H1 (cell line): ENCODE measurements at regions not wholly inside any gene's neighbourhood (a gene's known extent, or its start where the extent isn't known, plus 50 kb on each side); places are given as distances from the start of the nearest gene placed in this dataset.

ENCODE experiments used
- CTCF ChIA-PET: fragments of 300-600 bp; sonication (Branson Sonifier 250); formaldehyde crosslinking; loops from one replicate; lab custom pipeline; 2021; ENCODE audit not compliant: partially characterized antibody; lab: Charles Lee
- POLR2A ChIA-PET: fragments of 300-600 bp; sonication (Branson Sonifier 250); formaldehyde crosslinking; loops from one replicate; lab custom pipeline; 2021; ENCODE audit warnings: inconsistent platforms; ENCODE audit not compliant: partially characterized antibody; lab: Charles Lee
- DNase-seq, 2 experiments: peaks; one replicate each; pipeline versions ENCODE4 v3.0.0 to v3.0.0-alpha.2; 2010 to 2022; ENCODE audit warnings: low spot score in 2 of 2, low read depth in 1 of 2, mixed read lengths in 1 of 2
- FAIRE-seq: peaks from 2 replicates; lab custom pipeline; 2011; peaks lifted over from hg19 to GRCh38; lab: Jason Lieb, UNC
- H2AFZ ChIP-seq: 2 replicates; pipeline ENCODE4 v1.8.1; 2012; ENCODE audit warnings: low read length, inconsistent platforms
- H2AK5ac ChIP-seq: 2 replicates; pipeline ENCODE4 v1.6.1; 2013; ENCODE audit warnings: low read depth, low read length
- H2BK120ac ChIP-seq: replicated peaks from 2 replicates; pipeline ENCODE3; 2013; ENCODE audit warnings: low read depth, low read length, inconsistent platforms
- H2BK12ac ChIP-seq: 2 replicates; pipeline ENCODE4 v1.6.1; 2013; ENCODE audit warnings: low read depth, low read length
- H2BK15ac ChIP-seq: 2 replicates; pipeline ENCODE4 v1.6.1; 2013; ENCODE audit warnings: low read length
- H2BK20ac ChIP-seq: 2 replicates; pipeline ENCODE4 v1.6.1; 2013; ENCODE audit warnings: low read length
- H2BK5ac ChIP-seq: 2 replicates; pipeline ENCODE4 v1.6.1; 2013; ENCODE audit warnings: low read depth, low read length
- H3K14ac ChIP-seq: 2 replicates; pipeline ENCODE4 v1.6.1; 2013; ENCODE audit warnings: inconsistent platforms; ENCODE audit not compliant: insufficient read length
- H3K18ac ChIP-seq: 2 replicates; pipeline ENCODE4 v1.6.1; 2013; ENCODE audit warnings: low read length; ENCODE audit errors: extremely low read depth
- H3K23ac ChIP-seq: 2 replicates; pipeline ENCODE4 v1.6.1; 2013; ENCODE audit warnings: inconsistent platforms; ENCODE audit not compliant: insufficient read length
- H3K23me2 ChIP-seq: 2 replicates; pipeline ENCODE4 v1.6.1; 2013; ENCODE audit warnings: low read depth, low read length
- H3K27ac ChIP-seq: 2 replicates; pipeline ENCODE4 v1.6.1; 2011; ENCODE audit warnings: low read depth, low read length, inconsistent platforms
- H3K27me3 ChIP-seq, 4 experiments: replicated peaks in 1 of 4; 1 replicate in 1 of 4; 2 replicates in 3 of 4; pipeline versions ENCODE4 v1.6.1 to v1.8.1; 2011 to 2013; ENCODE audit warnings: low read length in 3 of 4, mild to moderate bottlenecking in 3 of 4, inconsistent platforms in 2 of 4, mixed read lengths in 2 of 4, moderate library complexity in 1 of 4; ENCODE audit not compliant: control insufficient read depth in 3 of 4, insufficient read depth in 3 of 4; ENCODE audit errors: extremely low read depth in 1 of 4
- H3K36me3 ChIP-seq, 4 experiments: 2 replicates each; pipeline versions ENCODE4 v1.6.1 to v1.8.1; 2011 to 2013; ENCODE audit warnings: mild to moderate bottlenecking in 4 of 4, low read length in 3 of 4, moderate library complexity in 2 of 4, control low read depth in 1 of 4, inconsistent platforms in 1 of 4; ENCODE audit not compliant: insufficient read depth in 4 of 4, control insufficient read depth in 2 of 4
- H3K4ac ChIP-seq: replicated peaks from 2 replicates; pipeline ENCODE3; 2013; ENCODE audit warnings: low read length, low read depth, mixed read lengths, inconsistent platforms; ENCODE audit not compliant: insufficient read length
- H3K4me1 ChIP-seq, 4 experiments: replicated peaks in 1 of 4; 1 replicate in 1 of 4; 2 replicates in 3 of 4; pipeline versions ENCODE4 v1.6.1 to v1.8.1; 2011 to 2013; ENCODE audit warnings: low read length in 3 of 4, inconsistent platforms in 2 of 4, mixed read lengths in 1 of 4; ENCODE audit not compliant: insufficient read depth in 4 of 4, control insufficient read depth in 3 of 4
- H3K4me2 ChIP-seq, 2 experiments: 2 replicates each; pipeline versions ENCODE4 v1.6.1 to v1.8.1; 2011 to 2013; ENCODE audit warnings: low read depth in 2 of 2, low read length in 2 of 2, control low read depth in 1 of 2, inconsistent platforms in 1 of 2, mild to moderate bottlenecking in 1 of 2; ENCODE audit not compliant: insufficient read depth in 1 of 2
- H3K4me3 ChIP-seq, 4 experiments: fragments of 200-600, 300-600 bp in 1 of 4; sonication (generic), shearing (Covaris generic), sonication (Bioruptor Twin) in 1 of 4; 2 replicates each; pipeline versions ENCODE4 v1.5.1 to v1.8.1; 2011 to 2016; ENCODE audit warnings: low read length in 4 of 4, low read depth in 3 of 4, control low read depth in 2 of 4, inconsistent platforms in 2 of 4, mild to moderate bottlenecking in 2 of 4, mixed read lengths in 1 of 4, moderate library complexity in 1 of 4; ENCODE audit not compliant: insufficient read depth in 2 of 4; ENCODE audit errors: extremely low read depth in 1 of 4
- H3K56ac ChIP-seq: replicated peaks from 2 replicates; pipeline ENCODE3; 2013; ENCODE audit warnings: low read depth, mild to moderate bottlenecking, mixed read lengths, low read length, inconsistent platforms; ENCODE audit not compliant: insufficient read length
- H3K79me1 ChIP-seq: 2 replicates; pipeline ENCODE4 v1.6.1; 2013; ENCODE audit warnings: low read depth, low read length, control low read depth
- H3K79me2 ChIP-seq, 2 experiments: 2 replicates each; pipeline versions ENCODE4 v1.6.1 to v1.8.1; 2012 to 2013; ENCODE audit warnings: low read length in 2 of 2, mild to moderate bottlenecking in 2 of 2, inconsistent platforms in 1 of 2; ENCODE audit not compliant: insufficient read depth in 2 of 2, control insufficient read depth in 1 of 2
- H3K9ac ChIP-seq, 4 experiments: replicated peaks in 1 of 4; 1 replicate in 1 of 4; 2 replicates in 3 of 4; pipeline versions ENCODE4 v1.6.1 to v1.8.1; 2011 to 2013; ENCODE audit warnings: low read depth in 3 of 4, low read length in 3 of 4, control low read depth in 2 of 4, mild to moderate bottlenecking in 2 of 4, moderate library complexity in 2 of 4, inconsistent platforms in 1 of 4; ENCODE audit errors: extremely low read depth in 1 of 4
- H3K9me3 ChIP-seq, 2 experiments: 2 replicates each; pipeline versions ENCODE4 v1.6.1 to v1.8.1; 2012 to 2013; ENCODE audit warnings: mild to moderate bottlenecking in 2 of 2, moderate library complexity in 2 of 2, control low read depth in 1 of 2, inconsistent platforms in 1 of 2, low read depth in 1 of 2, low read length in 1 of 2, mixed read lengths in 1 of 2; ENCODE audit not compliant: insufficient read depth in 2 of 2
- H4K20me1 ChIP-seq, 2 experiments: replicated peaks in 1 of 2; 2 replicates each; pipeline versions ENCODE3 to v1.8.1; 2011 to 2013; ENCODE audit warnings: inconsistent platforms in 2 of 2, low read length in 2 of 2, mild to moderate bottlenecking in 1 of 2; ENCODE audit not compliant: insufficient read depth in 2 of 2, control insufficient read depth in 1 of 2
- H4K5ac ChIP-seq: 2 replicates; pipeline ENCODE4 v1.6.1; 2013; ENCODE audit warnings: low read length, low read depth, mixed read lengths, inconsistent platforms; ENCODE audit not compliant: insufficient read length
- H4K8ac ChIP-seq: 2 replicates; pipeline ENCODE4 v1.8.0; 2013; ENCODE audit warnings: mild to moderate bottlenecking, moderate library complexity, low read length, inconsistent platforms; ENCODE audit not compliant: insufficient read depth; ENCODE audit errors: extremely low read depth
- H4K91ac ChIP-seq: replicated peaks from 2 replicates; pipeline ENCODE3; 2013; ENCODE audit warnings: low read length, mixed read lengths, inconsistent platforms; ENCODE audit not compliant: insufficient read length
- BRCA1 ChIP-seq: IDR thresholded peaks from 2 replicates; pipeline ENCODE4 v1.6.1; 2012; ENCODE audit warnings: low read depth, low read length, improper control_type of control experiment
- CEBPB ChIP-seq: IDR thresholded peaks from 2 replicates; pipeline ENCODE4 v1.6.1; 2012; ENCODE audit warnings: low read depth, low read length
- HDAC2 ChIP-seq, 2 experiments: fragments of 300-600 bp in 1 of 2; sonication (generic) in 1 of 2; IDR thresholded peaks; 2 replicates each; pipeline ENCODE4 v1.6.1; 2011 to 2012; ENCODE audit warnings: low read depth in 2 of 2, low read length in 2 of 2, mild to moderate bottlenecking in 2 of 2, moderate library complexity in 2 of 2, borderline replicate concordance in 1 of 2, inconsistent platforms in 1 of 2
- KDM4A ChIP-seq: IDR thresholded peaks from one replicate; pipeline ENCODE4 v1.7.1; 2012; ENCODE audit warnings: low read depth, mild to moderate bottlenecking, moderate library complexity, low read length, inconsistent platforms; ENCODE audit not compliant: severe bottlenecking
- NRF1 ChIP-seq: IDR thresholded peaks from 2 replicates; pipeline ENCODE4 v1.6.1; 2011; ENCODE audit warnings: mild to moderate bottlenecking, low read depth, low read length, improper control_type of control experiment
- PHF8 ChIP-seq: fragments of 200-600 bp; sonication (generic); conservative IDR thresholded peaks from 2 replicates; pipeline ENCODE4 v1.7.1; 2012; ENCODE audit warnings: low read depth, mild to moderate bottlenecking, inconsistent platforms, low read length, moderate library complexity
- POU5F1 ChIP-seq: IDR thresholded peaks from 2 replicates; pipeline ENCODE4 v1.6.1; 2011; ENCODE audit warnings: low read depth, mild to moderate bottlenecking, low read length, moderate library complexity
- RFX5 ChIP-seq: IDR thresholded peaks from 2 replicates; pipeline ENCODE4 v1.6.1; 2011; ENCODE audit warnings: low read depth, low read length, improper control_type of control experiment, borderline replicate concordance
- SAP30 ChIP-seq: fragments of 300-600 bp; sonication (generic); IDR thresholded peaks from 2 replicates; pipeline ENCODE4 v1.7.1; 2012; ENCODE audit warnings: low read length, moderate library complexity, mild to moderate bottlenecking, inconsistent platforms; ENCODE audit not compliant: insufficient read depth, insufficient replicate concordance
- SIN3A ChIP-seq, 2 experiments: IDR thresholded peaks in 1 of 2; conservative IDR thresholded peaks in 1 of 2; 2 replicates each; pipeline ENCODE4 v1.6.1; 2011 to 2012; ENCODE audit warnings: low read length in 2 of 2, improper control_type of control experiment in 1 of 2, low read depth in 1 of 2, mild to moderate bottlenecking in 1 of 2
- SP4 ChIP-seq: IDR thresholded peaks from 2 replicates; pipeline ENCODE4 v1.6.1; 2012; ENCODE audit warnings: low read length, inconsistent platforms
- TBP ChIP-seq: IDR thresholded peaks from 2 replicates; pipeline ENCODE4 v1.6.1; 2011; ENCODE audit warnings: low read depth, low read length, improper control_type of control experiment
- WGBS, 2 experiments: shearing (Covaris generic) in 1 of 2; methylation state at CpG; one replicate each; pipeline versions ENCODE4 v1.1.6 to v1.1.7; 2013 to 2015; ENCODE audit warnings: low lambda C conversion rate in 2 of 2, mixed read lengths in 2 of 2, inconsistent platforms in 1 of 2, low coverage in 1 of 2, missing lambda C conversion rate in 1 of 2; ENCODE audit not compliant: insufficient replicate concordance in 2 of 2, insufficient coverage in 1 of 2, insufficient read length in 1 of 2; ENCODE audit errors: extremely low coverage in 1 of 2, missing lambda C conversion rate in 1 of 2; 5-methylcytosine and 5-hydroxymethylcytosine counted together
- TF ChIP-seq, protein P1 (sequence below): IDR thresholded peaks from 2 replicates; pipeline ENCODE4 v1.6.1; 2011; ENCODE audit warnings: low read depth, mild to moderate bottlenecking, low read length; ENCODE audit not compliant: insufficient read depth
- TF ChIP-seq, protein P2 (sequence below): IDR thresholded peaks from 2 replicates; pipeline ENCODE4 v1.6.1; 2012; ENCODE audit warnings: inconsistent platforms

DNA sequence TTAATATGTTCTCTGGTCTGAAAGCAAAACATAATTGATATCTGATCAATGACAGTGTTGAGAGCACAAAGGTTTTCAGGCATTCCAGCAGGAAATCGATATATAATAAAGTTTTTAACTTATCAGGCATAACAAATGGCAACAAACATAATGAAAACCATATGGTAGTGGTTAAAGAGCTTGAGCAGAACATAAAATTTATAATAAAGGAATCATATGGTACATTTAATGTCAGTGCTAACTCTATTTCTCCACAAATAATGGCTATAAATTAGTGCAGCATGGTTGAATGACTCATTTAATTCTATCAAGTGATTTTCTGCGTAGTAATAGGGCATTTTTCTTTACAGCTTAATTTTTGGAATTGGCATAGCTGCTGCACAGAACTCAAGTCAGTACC lies 306.2 kb downstream of the FSIP2 start:
- H3K36me3 ChIP-seq = no peaks in the 10 kb centered on the region
- ChIA-PET CTCF (no interaction called here), POLR2A (no interaction called here)
- FAIRE-seq (no peak), DNase-seq (no peak)
- H2AFZ ChIP-seq = no peak overlapping the region
- no peak overlapping the region for H3K4me3 ChIP-seq
- H2BK15ac ChIP-seq = no peak overlapping the region
- no peak overlapping the region for H3K56ac ChIP-seq
- no peaks in the 10 kb centered on the region for H3K23me2 ChIP-seq
- H3K23ac ChIP-seq = no peak overlapping the region
- no peak overlapping the region for H2AK5ac ChIP-seq
- no peaks in the 10 kb centered on the region for H3K79me2 ChIP-seq
- H4K20me1 ChIP-seq = no peaks in the 10 kb centered on the region
- no peak overlapping the region for H2BK5ac ChIP-seq
- WGBS, 2 experiments = 98% methylated on average over 2 of the region's 2 CpGs; no CpG with 5 or more reads in 1 of the 2 experiments
- H3K4ac ChIP-seq = no peak overlapping the region
- no peak overlapping the region for H2BK120ac ChIP-seq
- no peak overlapping the region for H3K14ac ChIP-seq
- H3K4me2 ChIP-seq = no peak overlapping the region
- H2BK20ac ChIP-seq = no peak overlapping the region
- H4K5ac ChIP-seq = no peak overlapping the region
- no peak overlapping the region for H3K27ac ChIP-seq
- H3K9me3 ChIP-seq = no peaks in the 10 kb centered on the region
- no peaks in the 10 kb centered on the region for H3K27me3 ChIP-seq
- H2BK12ac ChIP-seq = no peak overlapping the region
- H3K18ac ChIP-seq = no peak overlapping the region
- H4K8ac ChIP-seq = no peak overlapping the region
- no peak overlapping the region for H3K9ac ChIP-seq
- H4K91ac ChIP-seq = no peak overlapping the region
- H3K4me1 ChIP-seq = no peaks in the 10 kb centered on the region
- H3K79me1 ChIP-seq = no peaks in the 10 kb centered on the region
- TF ChIP-seq SAP30 (no peak), POU5F1 (no peak), HDAC2 (IDR thresholded peaks at IDR 0.05; ENCODE audit: borderline replicate concordance in 1 of 2, low read depth in 2 of 2, low read length in 2 of 2) (no peak), RFX5 (no peak), TBP (no peak), NRF1 (no peak), BRCA1 (no peak), SP4 (no peak), PHF8 (no peak), SIN3A (conservative IDR thresholded peaks at IDR 0.05 in 1 of 2, IDR thresholded peaks at IDR 0.05 in 1 of 2; ENCODE audit: low read depth in 1 of 2, low read length in 2 of 2) (no peak), CEBPB (no peak), KDM4A (no peak)
- TF ChIP-seq, protein P1, sequence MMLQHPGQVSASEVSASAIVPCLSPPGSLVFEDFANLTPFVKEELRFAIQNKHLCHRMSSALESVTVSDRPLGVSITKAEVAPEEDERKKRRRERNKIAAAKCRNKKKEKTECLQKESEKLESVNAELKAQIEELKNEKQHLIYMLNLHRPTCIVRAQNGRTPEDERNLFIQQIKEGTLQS = no peak
- TF ChIP-seq, protein P2, sequence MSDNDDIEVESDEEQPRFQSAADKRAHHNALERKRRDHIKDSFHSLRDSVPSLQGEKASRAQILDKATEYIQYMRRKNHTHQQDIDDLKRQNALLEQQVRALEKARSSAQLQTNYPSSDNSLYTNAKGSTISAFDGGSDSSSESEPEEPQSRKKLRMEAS = no peak
